ENCODE measurements at regions not wholly inside any gene's neighbourhood (a gene's known extent, or its start where the extent isn't known, plus 50 kb on each side); places are given as distances from the start of the nearest gene placed in this dataset.
"Not testable (repeated sequence)": the region's sequence is repeated elsewhere in the genome, so short reads cannot be mapped to it uniquely, and the experiment has no call there.

DNA sequence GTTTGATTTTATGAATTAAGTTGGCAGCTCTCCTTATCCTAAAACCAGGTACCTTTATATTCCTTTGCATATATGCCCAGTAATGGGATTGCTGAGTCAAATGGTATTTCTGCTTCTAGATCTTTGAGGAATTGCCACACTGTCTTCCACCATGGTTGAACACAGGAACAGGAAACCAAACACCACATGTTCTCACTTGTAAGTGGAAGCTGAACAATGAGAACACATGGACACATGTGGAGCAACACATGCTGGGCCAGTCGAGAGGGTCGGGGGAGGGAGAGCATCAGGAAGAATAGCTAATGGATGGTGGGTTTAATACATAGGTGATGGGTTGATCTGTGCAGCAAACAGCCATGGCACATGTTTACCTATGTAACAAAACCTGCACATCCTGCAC, 214.6 kb downstream of the BLID start:
- not testable (repeated sequence) for DNase-seq (ENCODE audit: low read depth)

DNA sequence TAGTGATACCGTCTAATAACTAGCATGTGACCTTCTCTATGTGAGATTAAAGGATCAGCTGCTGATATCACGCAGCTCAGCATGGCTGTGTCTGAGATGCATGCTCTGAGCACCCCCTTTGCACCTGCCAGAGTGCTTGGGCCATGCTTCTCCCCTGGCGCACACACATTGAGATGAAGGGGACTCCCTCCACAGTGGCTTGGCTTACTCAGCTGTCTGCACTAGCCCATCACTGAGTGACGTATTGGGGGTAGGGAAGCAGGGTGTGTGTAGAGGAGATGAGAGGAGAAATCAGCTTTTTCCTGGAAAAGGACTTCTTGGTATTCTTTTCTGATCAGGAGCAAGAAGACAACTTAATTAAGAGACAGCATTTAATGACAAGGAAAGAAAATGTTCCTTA, 216.5 kb downstream of the BLID start:
- DNase-seq (ENCODE audit: low read depth): no peak

- DNase-seq (ENCODE audit: low read depth): no peak
Observed at GRCh38 chr11:121898903-121899302, 217.1 kb downstream of the BLID start.

DNA sequence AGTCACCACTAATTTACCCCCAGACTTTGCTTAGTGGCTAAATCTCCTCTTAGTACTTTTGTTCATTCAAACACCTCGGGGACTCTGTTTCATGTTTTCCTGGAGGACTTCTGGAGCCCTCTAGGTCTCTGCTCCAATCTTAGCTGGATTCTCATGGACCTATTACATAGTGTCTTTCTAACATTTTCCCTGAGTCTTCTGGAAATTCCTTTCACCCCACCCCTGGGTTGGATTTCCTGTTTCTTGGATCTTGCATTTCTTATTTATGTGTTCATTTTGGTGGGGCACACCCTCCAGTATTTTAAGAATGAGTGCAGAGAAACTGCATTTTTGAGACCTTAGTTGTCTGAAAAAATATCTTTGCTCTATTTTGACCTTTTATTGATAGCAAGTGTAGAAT, 220.1 kb downstream of the BLID start:
- DNase-seq (ENCODE audit: low read depth): no peak

DNA sequence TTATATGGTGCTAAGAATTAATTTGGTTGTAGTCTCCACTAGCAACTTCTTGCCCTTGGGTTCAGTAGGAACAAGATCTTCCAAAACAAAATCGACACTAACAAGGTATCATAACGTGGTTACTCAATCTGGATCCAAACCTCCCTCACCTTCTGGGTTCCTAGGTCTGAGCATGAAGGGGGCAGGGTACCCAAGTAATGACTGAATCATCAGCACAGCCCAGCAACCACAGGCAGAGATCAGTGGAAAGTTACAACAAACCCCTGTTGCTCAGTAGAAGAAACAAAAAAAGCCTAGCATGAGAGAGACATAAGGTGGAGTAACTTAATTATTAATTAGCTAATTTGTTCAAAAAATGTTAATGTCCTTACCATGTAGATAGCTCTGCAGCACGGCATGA, 221.4 kb downstream of the BLID start:
- peak; percentile 30 for DNase-seq (ENCODE audit: low read depth)

DNA sequence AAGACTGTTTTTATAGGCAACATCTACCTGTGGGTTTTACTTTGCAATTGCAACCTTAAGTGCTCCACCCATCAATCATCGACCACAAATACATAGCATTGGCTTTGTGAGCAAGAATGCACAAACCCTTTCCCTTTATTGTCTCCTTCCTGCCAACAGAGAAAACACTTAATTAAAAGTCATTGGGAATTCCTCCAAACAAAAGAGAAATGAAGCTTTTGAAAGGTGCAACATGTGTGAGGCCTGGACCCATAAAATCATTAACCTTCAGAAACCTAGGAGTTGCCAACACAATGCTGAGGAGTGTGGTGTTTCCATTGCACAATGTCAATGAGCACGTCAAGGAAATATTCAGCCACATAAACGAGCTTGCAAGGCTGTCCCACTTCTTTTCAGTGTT, 223.2 kb downstream of the BLID start:
- no peak for DNase-seq (ENCODE audit: low read depth)

DNA sequence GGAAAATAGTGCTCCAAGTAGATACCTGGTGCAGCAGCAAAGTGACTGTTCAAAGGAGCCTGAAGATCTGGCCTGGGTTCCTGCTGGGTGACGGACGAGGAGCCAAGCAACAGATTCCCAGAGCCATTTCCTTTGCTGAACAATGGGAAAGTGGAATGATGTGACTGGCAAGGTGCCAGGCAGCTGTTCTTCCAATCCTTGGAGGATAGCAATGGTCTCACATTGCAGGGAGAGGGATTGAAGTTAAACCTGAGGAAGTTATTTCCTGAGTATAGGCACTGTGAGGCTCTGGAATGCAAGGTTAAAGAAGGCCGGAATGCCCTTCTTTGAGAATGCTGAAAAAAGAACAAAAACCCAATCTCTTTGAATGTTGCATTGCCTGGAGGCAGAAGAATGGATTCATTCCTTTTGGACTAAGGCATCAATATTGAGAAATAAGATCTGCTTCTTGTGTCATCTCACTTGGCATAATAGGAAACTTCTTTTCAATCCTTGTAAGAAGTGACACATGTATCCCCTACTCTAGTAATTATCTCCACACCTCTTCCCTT, 223.8 kb downstream of the BLID start:
- DNase-seq (ENCODE audit: low read depth): peak; percentile 34

GRCh38 chr11:121890946-121891515, 225.0 kb downstream of the BLID start:
- no peak for DNase-seq (ENCODE audit: low read depth)

GRCh38 chr11:121890377-121890776, 225.6 kb downstream of the BLID start:
- peak; percentile 81 for DNase-seq (ENCODE audit: low read depth)

GRCh38 chr11:121889931-121890330, 226.1 kb downstream of the BLID start:
- peak; percentile 55 for DNase-seq (ENCODE audit: low read depth)

- peak; percentile 64 for DNase-seq (ENCODE audit: low read depth)
Observed at GRCh38 chr11:121889186-121889585, 226.8 kb downstream of the BLID start.

- DNase-seq (ENCODE audit: low read depth): no peak
Observed at GRCh38 chr11:121887976-121888557, 227.9 kb downstream of the BLID start.

- DNase-seq (ENCODE audit: low read depth): no peak
Observed at GRCh38 chr11:121887569-121887968, 228.4 kb downstream of the BLID start.

DNA sequence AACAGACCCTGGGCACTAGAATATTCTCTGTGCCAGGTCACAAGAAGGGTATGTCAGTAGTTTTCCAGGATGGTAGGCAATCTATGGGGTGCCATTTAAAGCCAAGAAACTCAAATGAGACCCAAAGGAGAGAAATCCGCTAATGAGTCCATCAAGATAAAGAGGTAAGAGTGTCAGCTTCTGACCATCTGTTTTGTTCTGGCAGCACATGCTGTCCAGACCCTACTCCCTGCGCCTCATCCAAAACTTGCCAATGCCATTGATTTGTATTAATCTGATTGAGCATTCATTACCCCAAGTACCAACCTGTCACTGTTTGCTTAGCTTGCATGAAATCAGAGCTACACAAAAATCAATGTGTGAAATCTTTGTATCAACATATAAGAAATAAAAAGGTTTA, 229.0 kb downstream of the BLID start:
- DNase-seq (ENCODE audit: low read depth): no peak

- DNase-seq (ENCODE audit: low read depth): no peak
Observed at GRCh38 chr11:121886005-121886734, 229.8 kb downstream of the BLID start.

GRCh38 chr11:121884626-121885025, 231.4 kb downstream of the BLID start:
- no peak for DNase-seq (ENCODE audit: low read depth)

DNA sequence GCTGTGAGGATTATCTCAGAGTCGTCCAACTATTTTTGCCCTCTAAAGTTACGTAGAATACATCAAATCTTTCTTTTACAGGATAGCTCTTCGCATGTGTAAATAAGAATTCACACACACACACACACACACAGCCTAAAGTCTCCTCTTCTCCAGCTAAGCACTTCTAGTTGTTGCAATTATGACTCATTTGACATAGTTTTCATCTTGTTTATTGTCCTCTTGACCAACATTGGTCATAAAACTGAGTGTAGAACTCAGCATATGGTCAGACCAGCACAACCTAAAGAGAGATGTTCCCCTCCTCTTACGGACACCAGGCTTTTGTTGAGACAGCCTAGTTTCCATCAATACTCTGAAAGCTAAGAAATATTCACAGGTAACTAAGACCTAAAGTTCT, 234.2 kb downstream of the BLID start:
- peak; percentile 23 for DNase-seq (ENCODE audit: low read depth)

GRCh38 chr11:121877152-121877551, 238.9 kb downstream of the BLID start:
- no peak for DNase-seq (ENCODE audit: low read depth)

DNA sequence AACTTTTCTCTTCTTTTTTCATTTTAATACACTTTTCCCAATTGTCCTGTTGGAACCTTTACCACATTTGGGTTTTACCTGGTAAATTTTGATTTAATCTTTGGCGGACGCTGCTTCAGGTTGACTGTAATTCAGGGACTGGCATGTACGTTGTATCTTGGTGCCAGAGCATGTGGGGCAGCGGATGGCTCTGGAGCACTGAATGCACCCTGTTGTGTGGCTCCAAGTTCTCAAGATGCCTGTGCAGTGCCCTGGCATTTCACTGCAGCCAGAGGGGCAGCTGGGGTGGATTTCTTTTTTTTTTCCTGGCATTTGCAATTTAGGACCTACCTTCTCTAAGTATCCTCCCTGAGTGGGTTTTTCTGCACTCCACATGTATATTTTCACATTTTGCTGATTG, 242.2 kb downstream of the BLID start:
- no peak for DNase-seq (ENCODE audit: low read depth)

DNA sequence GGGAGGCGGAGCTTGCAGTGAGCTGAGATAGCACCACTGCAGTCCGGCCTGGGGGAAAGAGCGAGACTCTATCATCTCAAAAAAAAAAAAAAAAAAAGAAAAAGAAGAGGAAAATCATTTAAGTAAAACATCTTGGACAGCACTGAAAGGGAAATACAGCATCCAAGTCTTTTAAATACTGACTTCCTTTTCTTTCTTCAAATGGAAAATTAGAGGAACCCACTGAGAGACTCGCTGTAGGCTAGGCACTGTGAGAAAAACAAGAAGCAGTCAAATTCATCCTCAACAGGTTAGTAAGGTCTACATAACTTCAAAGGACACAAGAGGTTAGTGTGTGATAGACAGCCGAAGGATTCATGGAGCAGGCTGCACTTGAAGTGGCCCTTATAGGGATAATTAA, 243.7 kb downstream of the BLID start:
- no peak for DNase-seq (ENCODE audit: low read depth)

DNA sequence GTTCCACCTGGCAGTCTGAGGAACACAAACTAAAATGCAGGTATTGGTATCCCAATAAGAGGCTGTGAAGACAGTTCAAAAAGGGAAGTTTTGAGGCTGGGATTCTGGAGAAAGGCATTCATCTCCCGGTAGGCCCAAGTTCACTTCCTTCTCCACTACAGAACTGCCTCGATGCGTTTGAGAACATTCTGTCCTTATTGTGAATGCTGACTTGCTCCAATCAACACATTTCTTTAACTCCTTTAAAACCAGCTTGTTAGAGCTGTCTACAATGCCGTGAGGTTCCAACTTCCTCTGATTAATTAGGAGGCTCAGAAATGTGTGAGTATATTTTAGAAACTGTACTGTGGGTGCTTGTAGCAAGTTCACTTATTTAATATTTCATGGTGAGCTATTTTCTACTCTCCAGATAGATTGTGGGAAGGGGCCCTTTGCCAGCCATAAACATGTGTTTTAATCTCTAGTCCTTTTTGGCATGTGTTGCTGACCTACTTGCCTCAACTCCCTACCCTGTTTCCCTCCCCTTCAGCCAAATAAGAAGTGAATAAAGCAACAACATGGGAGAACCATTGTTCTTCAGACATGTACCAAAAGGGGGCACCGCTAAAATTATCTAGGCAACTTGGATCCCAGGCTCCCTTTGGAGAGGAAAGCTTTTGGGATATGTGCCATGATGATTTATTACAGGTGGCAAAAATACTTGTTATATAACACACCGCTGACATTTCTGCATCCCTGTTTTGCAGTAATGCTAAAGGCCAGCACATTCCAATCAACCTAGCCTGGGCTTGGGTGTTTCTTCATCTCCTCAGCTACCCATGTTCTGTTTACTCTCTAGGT, 245.6 kb downstream of the BLID start:
- DNase-seq (ENCODE audit: low read depth): no peak

GRCh38 chr11:121869478-121869877, 246.5 kb downstream of the BLID start:
- no peak for DNase-seq (ENCODE audit: low read depth)
